ENCODE measurements at regions not wholly inside any gene's neighbourhood (a gene's known extent, or its start where the extent isn't known, plus 50 kb on each side); places are given as distances from the start of the nearest gene placed in this dataset.

DNA sequence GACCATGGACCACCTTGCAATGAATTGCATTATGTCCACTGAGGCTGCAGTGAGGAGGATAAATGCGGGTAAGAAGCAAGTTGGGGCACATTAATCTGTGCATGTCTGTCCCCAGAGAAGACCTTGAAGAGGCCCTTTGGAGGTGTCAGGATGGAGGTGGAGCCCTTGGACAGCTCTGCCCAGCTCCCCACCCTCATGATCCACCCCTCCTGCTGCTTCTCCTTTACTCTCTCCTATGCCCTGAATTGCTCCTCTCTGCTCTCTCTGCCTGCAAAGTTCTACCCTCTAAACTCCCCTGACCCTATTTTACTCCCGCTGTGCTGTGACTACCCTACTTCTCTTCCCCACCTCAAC lies 292.4 kb upstream of the USP24 start:
- DNase-seq: no peak

DNA sequence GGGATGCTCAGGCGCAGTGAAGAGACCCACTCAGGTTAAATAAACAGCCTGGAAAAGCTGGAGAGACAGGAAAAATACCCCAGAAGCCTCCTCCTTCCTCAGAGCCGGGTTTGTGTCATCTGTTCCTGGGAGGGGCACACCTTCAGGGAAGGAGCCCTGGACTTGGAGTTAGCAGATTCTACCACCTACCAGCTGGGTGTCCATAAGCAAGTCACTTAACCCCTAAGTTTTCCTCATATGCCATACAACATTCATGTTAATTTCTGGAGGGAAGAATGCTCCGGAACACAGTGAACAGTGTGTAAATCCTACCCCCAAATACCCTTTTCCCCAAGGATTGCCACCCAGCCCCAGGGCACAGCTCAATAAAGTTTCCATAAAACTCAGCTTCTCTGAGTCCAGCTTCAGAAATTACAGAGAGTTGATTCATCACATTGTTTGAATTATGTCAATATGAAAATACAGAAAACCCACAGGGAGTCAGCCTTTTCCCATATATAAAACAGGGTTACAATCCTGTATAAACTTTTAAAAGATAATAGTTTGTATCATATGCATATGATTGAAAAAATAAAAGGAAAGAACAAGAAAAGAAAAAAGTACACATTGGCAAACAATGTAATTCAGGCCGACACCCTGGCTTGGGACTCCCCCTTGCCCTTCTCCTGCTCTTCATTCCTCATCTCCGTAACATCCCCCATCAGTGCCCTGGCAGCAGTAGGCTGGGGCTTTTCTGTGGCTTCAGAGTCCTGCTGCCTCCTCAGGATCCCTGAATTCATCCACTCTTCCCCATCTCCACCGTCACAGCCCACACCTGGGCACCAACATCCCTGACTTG lies 291.8 kb upstream of the USP24 start:
- DNase-seq: no peak

DNA sequence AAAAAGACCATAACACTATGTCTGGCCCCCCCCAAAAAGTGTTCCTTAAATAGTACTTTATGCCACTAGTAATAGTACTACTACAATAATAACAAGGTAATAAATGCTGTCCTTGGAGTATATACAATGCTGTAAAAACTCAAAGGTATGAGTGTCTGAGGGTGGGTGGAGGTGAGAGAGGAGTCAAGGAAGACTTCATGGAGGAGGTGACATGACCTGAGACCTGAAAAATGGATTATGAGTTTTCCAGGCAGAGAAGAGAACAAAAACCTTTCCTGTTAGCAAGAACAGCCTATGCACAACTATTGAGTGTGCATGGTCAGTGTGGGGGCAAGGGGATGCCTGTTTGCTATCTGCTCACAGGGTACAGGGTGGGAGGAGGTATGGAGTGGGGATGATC lies 290.2 kb upstream of the USP24 start:
- no peak for DNase-seq

DNA sequence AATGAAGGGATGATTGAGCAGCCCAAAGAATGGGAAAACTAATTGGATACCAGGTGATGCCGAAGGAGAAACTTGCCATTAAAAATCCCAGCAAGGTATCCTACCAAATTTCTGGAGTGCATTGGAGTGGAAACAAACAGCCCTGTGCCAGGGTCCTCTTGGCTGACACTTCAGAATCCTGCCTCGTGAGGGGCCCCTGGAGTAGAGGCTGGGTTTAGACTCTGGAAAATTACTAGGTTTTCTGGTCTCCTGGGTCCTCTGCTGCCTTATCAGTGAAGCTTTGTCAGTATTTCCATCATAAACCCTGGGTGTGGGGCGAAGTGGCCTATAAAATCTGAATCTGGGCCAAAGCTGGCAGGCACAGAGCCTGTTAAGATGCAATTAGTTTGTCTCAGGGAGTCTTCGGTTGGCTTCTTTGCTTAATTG lies 289.2 kb upstream of the USP24 start:
- no peak for DNase-seq

DNA sequence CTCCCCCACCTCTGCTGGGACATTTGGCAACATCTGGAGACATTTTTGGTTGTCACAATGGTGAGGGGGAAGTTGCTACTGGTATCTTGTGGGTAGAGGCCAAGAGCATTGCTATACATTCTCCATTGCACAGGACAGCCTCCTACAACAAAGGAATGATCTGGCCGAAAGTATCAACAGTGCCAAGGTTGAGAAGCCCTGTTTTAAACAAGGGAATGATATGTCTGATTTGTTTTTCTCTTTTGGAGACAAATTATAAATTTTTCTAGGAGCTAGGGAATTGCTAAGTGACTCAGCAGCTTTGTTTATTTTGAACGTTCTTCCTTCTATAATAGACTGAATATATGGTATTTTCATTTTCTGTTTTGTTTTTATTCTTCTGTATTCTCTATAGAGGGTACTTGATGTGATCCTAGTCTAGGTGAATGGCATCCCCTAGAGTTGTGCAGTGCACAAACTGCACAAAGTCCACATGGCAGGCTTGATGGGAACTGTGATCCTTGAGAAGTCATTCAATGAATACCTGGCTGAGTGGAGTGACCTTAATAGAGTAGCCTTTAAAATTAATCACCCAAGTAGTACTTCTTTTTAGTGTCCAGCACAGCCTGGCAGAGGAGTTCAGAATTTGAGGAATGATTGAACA lies 288.6 kb upstream of the USP24 start:
- DNase-seq: no peak

DNA sequence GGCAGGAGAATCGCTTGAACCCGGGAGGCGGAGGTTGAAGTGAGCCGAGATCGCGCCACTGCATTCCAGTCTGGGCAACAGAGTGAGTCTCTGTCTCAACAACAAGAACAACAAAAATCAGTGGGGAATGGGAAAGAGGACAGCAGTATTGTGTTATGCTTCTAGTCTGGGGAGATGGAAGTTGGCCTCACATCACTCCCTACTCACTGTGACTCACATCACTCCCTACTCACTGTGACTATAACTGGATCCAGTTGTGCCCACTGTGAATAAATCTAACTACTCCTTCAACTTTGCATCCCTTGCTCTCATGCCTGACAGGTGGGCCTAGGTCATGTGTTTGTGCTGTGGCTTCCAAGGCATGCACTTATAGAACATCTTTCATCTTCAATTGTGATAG lies 285.4 kb upstream of the USP24 start:
- no peak for DNase-seq

GRCh38 chr1:55490547-55490946 lies 275.4 kb upstream of the USP24 start:
- no peak for DNase-seq

DNA sequence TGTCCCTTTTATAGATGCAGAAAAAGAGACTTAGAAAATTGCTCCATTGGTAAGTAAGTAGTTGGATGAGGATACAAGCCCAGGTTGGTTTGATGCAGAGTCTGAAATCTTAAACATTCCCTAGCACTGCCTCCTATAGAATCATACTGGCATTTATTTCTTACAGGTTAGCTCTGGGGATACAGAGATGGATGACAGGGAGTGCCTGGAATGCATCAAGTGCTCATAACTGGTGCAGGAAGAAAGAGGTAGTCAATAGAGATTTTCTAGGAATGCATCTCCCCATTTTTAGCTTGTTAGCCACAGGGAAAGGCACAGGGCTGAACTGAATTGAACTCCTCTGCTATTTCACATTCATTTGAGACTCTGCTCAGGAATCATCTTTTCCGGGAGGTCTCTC lies 269.0 kb upstream of the USP24 start:
- DNase-seq: no peak

- no peak for DNase-seq
These were observed 268.4 kb upstream of the USP24 start for GRCh38 chr1:55483523-55483922.

DNA sequence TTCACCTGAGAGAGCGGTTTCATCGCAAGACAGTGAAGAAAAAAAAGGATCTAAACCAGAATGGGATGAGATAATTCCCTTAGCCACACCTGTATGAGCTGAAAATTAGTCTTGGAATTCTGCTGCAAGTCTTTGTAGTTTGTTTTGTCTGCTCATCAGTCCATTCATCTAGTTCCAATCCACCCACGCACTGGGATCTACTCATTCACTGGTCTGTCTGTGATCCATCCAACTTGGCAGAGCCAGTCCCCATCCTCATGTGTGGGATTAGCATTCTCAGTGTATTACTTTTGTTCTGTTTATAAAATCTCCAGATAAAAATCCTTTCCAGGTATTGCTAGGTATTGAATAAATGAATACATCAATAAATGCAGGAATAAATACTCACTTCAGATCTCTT lies 266.5 kb upstream of the USP24 start:
- no peak for DNase-seq

GRCh38 chr1:55480029-55480795 lies 265.0 kb upstream of the USP24 start:
- no peak for DNase-seq

GRCh38 chr1:55478742-55479141 lies 263.6 kb upstream of the USP24 start:
- peak; percentile 36 for DNase-seq

GRCh38 chr1:55477953-55478352 lies 262.8 kb upstream of the USP24 start:
- DNase-seq: no peak

DNA sequence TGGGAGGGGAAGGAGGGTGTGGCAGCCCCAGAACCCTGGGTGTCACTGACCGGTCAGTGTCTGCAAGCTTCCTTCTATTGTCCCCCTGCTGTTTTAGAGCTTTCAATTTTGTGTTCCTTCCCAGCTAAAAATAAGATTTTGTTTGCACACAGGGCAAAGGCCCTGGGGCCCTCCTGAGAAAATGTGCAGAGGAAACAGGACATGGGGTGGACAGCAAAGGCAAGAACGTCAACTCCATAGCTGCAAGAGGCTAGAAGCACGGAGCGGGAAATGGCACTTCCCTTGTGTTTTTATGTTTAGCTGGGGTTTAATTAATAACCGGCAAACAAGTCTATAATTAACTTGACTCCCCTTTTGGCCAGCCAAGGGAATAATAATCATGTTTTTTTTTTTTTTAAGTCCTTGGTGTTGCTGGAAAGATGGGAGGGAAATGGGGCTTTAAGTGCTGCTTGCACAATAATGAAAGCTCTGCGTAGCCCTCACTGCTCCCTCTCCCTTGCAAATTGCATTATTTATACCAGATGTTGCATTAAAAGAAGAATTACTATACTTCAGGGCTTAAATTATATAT lies 261.4 kb upstream of the USP24 start:
- no peak for DNase-seq

GRCh38 chr1:55474168-55474786 lies 259.1 kb upstream of the USP24 start:
- DNase-seq: peak; percentile 37

DNA sequence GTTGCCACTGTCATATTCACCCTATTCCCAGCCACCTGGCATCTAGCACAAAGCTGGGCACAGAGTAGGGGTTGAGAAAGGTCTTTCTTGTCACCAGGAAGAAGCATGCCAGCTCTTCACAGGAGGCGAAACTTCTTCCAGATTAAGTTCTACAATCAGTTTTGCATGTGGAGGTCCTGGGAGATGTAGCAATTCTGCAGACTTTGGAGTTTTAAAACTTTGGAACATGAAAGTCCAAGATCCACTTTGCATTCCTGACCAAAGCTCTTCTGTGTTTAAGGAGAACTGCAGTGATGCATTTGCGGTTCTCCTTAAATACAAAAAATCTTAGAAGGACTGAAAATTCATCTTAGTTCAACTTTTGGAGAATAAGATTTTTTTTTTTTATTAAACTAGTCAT lies 258.5 kb upstream of the USP24 start:
- DNase-seq: no peak

- DNase-seq: no peak
These were observed 257.6 kb upstream of the USP24 start for GRCh38 chr1:55472784-55473183.

- no peak for DNase-seq
These were observed 257.0 kb upstream of the USP24 start for GRCh38 chr1:55472115-55472514.

DNA sequence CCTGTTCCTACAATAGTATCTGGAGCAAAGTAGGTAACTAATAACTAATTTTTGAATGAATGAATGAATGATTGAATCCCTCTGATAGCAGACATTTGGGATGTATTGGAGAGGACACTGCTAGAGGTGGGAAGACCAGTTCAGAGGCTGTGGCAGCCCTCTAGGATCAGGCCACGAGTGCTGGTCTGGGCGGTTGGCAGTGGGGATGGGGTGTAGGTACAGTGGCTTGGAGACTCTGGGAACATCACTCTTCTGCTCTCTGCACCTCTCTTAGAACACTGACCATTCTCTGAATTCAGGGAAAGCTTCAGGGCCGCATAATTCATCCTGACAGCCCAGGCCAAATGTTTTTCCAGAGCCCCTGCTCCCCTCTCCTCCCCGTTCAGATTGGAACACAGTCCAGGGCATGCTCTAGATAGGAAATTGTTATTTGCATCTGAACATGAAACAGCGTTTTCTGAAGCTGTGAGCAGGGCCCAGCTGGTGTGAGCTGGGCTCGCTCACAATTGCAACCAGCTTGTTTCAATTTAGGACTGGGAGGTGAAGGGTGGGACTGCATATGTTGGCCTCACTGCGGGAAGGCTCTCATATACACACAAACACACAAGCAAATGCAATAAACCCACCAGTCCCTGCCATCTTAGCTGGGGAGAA lies 253.1 kb upstream of the USP24 start:
- DNase-seq: no peak

DNA sequence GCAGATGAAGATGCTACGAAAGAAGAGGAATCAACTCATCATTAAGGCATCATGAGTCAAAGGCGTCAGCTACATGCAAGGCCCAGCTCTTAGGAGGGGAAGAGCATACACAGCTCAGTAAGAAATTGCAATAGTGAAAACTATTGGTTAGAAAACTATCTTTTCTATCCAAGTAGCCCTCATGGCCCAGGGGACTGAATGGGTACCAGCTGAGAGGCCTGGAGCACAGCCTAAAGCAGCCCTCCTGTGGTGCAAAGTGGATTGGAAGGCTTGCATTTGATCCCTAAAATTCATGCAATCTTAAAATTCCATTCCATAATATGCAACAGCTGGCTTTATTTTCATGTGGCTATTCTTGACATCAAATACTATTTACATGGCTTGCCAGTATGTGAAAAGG lies 251.8 kb upstream of the USP24 start:
- no peak for DNase-seq

GRCh38 chr1:55466373-55466772 lies 251.2 kb upstream of the USP24 start:
- DNase-seq: no peak

DNA sequence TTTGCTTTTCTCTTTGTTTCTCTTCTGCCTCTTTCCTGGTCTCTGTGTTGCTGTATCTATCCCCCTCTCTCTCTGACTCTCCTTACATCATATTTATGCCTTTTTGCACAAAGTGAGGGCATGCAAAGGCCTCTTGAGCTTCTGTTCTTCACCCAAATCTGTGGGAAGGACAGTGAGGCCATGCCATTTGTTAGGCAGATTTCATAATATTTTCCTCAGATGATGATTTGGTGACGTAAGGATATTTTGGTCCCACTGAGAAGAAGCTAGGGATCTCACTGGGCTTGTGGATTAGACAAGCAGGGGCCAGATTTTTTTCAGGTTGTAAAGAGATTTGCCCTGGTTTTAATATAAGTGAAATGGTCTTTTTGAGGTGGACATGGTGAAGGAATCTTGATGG lies 249.4 kb upstream of the USP24 start:
- DNase-seq: no peak
